HG02798 (cell line): ENCODE measurements at regions not wholly inside any gene's neighbourhood (a gene's known extent, or its start where the extent isn't known, plus 50 kb on each side); places are given as distances from the start of the nearest gene placed in this dataset.
"Not testable (repeated sequence)": the region's sequence is repeated elsewhere in the genome, so short reads cannot be mapped to it uniquely, and the experiment has no call there.

Experiments used
- ATAC-seq: cut with Tn5 transposase; IDR thresholded peaks from one replicate; pipeline ENCODE4 v1.9.1; 2021; ENCODE audit warnings: mild to moderate bottlenecking; ENCODE audit not compliant: unreplicated experiment, poor library complexity

GRCh38 chrY:26366091-26366490 is 744.2 kb downstream of the CDY1 start:
- not testable (repeated sequence) for ATAC-seq

GRCh38 chrY:26372480-26372879 is 750.6 kb downstream of the CDY1 start:
- not testable (repeated sequence) for ATAC-seq

- no peak for ATAC-seq
These were observed 786.9 kb downstream of the CDY1 start for GRCh38 chrY:26408671-26409328.

GRCh38 chrY:26409329-26409712 is 787.4 kb downstream of the CDY1 start:
- no peak for ATAC-seq
